IMR-90 (cell line): ENCODE measurements at regions not wholly inside any gene's neighbourhood (a gene's known extent, or its start where the extent isn't known, plus 50 kb on each side); places are given as distances from the start of the nearest gene placed in this dataset.

Experiments used
- ATAC-seq: fragments of 200-7000 bp; cut with Tn5 transposase; 2 replicates; pipeline ENCODE4 v1.9.1; 2020; ENCODE audit warnings: low read depth, mild to moderate bottlenecking, moderate library complexity
- BruUV-seq: library from RNA; stranded (reverse); fragments of 400-500 nt; replicated peaks from 2 replicates; lab custom pipeline; 2021; lab: Mats Ljungman, UMichigan
- CTCF ChIA-PET: fragments of 300-600 bp; formaldehyde crosslinking; extraction: SDS; loops from one replicate; lab custom pipeline; 2021; ENCODE audit warnings: antibody characterized with exemption; lab: Yijun Ruan, JAX
- POLR2A ChIA-PET: fragments of 300-600 bp; sonication (Branson Sonifier 250); formaldehyde crosslinking; loops from one replicate; lab custom pipeline; 2022; ENCODE audit warnings: antibody characterized with exemption; ENCODE audit not compliant: unreplicated experiment; lab: Charles Lee
- DNase-seq: peaks from one replicate; pipeline ENCODE4 v3.0.0; 2013
- H2AFZ ChIP-seq: replicated peaks from 2 replicates; pipeline ENCODE3; 2013; ENCODE audit warnings: low read length, mild to moderate bottlenecking; ENCODE audit not compliant: poor library complexity
- H2AK5ac ChIP-seq: 2 replicates; pipeline ENCODE4 v1.6.1; 2013; ENCODE audit warnings: low read depth, low read length, inconsistent platforms
- H2AK9ac ChIP-seq: replicated peaks from 2 replicates; pipeline ENCODE3; 2013; ENCODE audit warnings: mild to moderate bottlenecking, low read depth, low read length, moderate library complexity; ENCODE audit not compliant: poor library complexity
- H2BK120ac ChIP-seq: 2 replicates; pipeline ENCODE4 v1.6.1; 2013; ENCODE audit warnings: low read depth, low read length, inconsistent platforms
- H2BK15ac ChIP-seq: 3 replicates; pipeline ENCODE4 v1.6.1; 2013; ENCODE audit warnings: low read depth, low read length, inconsistent platforms
- H2BK20ac ChIP-seq: 2 replicates; pipeline ENCODE4 v1.6.1; 2013; ENCODE audit warnings: low read depth, mild to moderate bottlenecking, inconsistent platforms, low read length, moderate library complexity
- H2BK5ac ChIP-seq: 2 replicates; pipeline ENCODE4 v1.6.1; 2013; ENCODE audit warnings: mild to moderate bottlenecking, low read depth, low read length, inconsistent platforms; ENCODE audit not compliant: poor library complexity, severe bottlenecking
- H3K14ac ChIP-seq: replicated peaks from 2 replicates; pipeline ENCODE4 v1.6.1; 2013; ENCODE audit warnings: low read depth, low read length, inconsistent platforms
- H3K18ac ChIP-seq: 2 replicates; pipeline ENCODE4 v1.6.1; 2013; ENCODE audit warnings: low read depth, low read length, control low read depth
- H3K23ac ChIP-seq: 2 replicates; pipeline ENCODE4 v1.6.1; 2013; ENCODE audit warnings: low read depth, low read length, inconsistent platforms
- H3K27ac ChIP-seq: 2 replicates; pipeline ENCODE4 v1.5.1; 2013; ENCODE audit warnings: mild to moderate bottlenecking, control low read depth, low read length; ENCODE audit not compliant: insufficient read depth
- H3K27me3 ChIP-seq: 2 replicates; pipeline ENCODE4 v1.6.1; 2013; ENCODE audit warnings: low read length; ENCODE audit not compliant: control insufficient read depth, insufficient read depth
- H3K36me3 ChIP-seq: 2 replicates; pipeline ENCODE4 v1.6.1; 2013; ENCODE audit warnings: low read length, mixed read lengths; ENCODE audit not compliant: control insufficient read depth, insufficient read depth
- H3K4ac ChIP-seq: 2 replicates; pipeline ENCODE4 v1.6.1; 2013; ENCODE audit warnings: low read depth, low read length, inconsistent platforms
- H3K4me1 ChIP-seq: 2 replicates; pipeline ENCODE4 v1.6.1; 2013; ENCODE audit warnings: low read length, mixed read lengths; ENCODE audit not compliant: control insufficient read depth, insufficient read depth
- H3K4me2 ChIP-seq: 2 replicates; pipeline ENCODE4 v1.6.1; 2013; ENCODE audit warnings: low read depth, mild to moderate bottlenecking, control low read depth, low read length, moderate library complexity
- H3K4me3 ChIP-seq: 2 replicates; pipeline ENCODE4 v1.5.1; 2013; ENCODE audit warnings: low read depth, mild to moderate bottlenecking, control low read depth, low read length, moderate library complexity; ENCODE audit not compliant: insufficient read depth
- H3K56ac ChIP-seq: 2 replicates; pipeline ENCODE4 v1.6.1; 2013; ENCODE audit warnings: low read length, inconsistent platforms; ENCODE audit not compliant: insufficient read depth; ENCODE audit errors: extremely low read depth
- H3K79me1 ChIP-seq, 2 experiments: 2 replicates each; pipeline ENCODE4 v1.6.1; 2013; ENCODE audit warnings: low read length in 2 of 2, inconsistent platforms in 1 of 2, low read depth in 1 of 2
- H3K9ac ChIP-seq: 2 replicates; pipeline ENCODE4 v1.6.1; 2013; ENCODE audit warnings: low read depth, low read length, control low read depth
- H3K9me1 ChIP-seq: 2 replicates; pipeline ENCODE4 v1.6.1; 2013; ENCODE audit warnings: low read length, inconsistent platforms; ENCODE audit not compliant: insufficient read depth
- H3K9me3 ChIP-seq: 2 replicates; pipeline ENCODE4 v1.6.1; 2013; ENCODE audit warnings: low read length; ENCODE audit not compliant: control insufficient read depth, insufficient read depth
- H4K20me1 ChIP-seq: 2 replicates; pipeline ENCODE4 v1.6.1; 2013; ENCODE audit warnings: low read length, inconsistent platforms; ENCODE audit not compliant: insufficient read depth
- H4K5ac ChIP-seq: 2 replicates; pipeline ENCODE4 v1.6.1; 2013; ENCODE audit warnings: mild to moderate bottlenecking, low read depth, low read length, control low read depth
- H4K8ac ChIP-seq, 2 experiments: 2 replicates each; pipeline ENCODE4 v1.6.1; 2013; ENCODE audit warnings: low read depth in 2 of 2, low read length in 2 of 2, control low read depth in 1 of 2, inconsistent platforms in 1 of 2
- H4K91ac ChIP-seq: 2 replicates; pipeline ENCODE4 v1.6.1; 2013; ENCODE audit warnings: low read depth, low read length, inconsistent platforms; ENCODE audit not compliant: insufficient read depth
- BHLHE40 ChIP-seq: fragments of 150-350 bp; IDR thresholded peaks from 2 replicates; pipeline ENCODE4 v1.6.1; 2016; ENCODE audit warnings: mild to moderate bottlenecking, low read depth, low read length
- CEBPB ChIP-seq: IDR thresholded peaks from 2 replicates; pipeline ENCODE4 v1.6.1; 2012; ENCODE audit warnings: low read depth, low read length, improper control_type of control experiment
- CHD1 ChIP-seq: IDR thresholded peaks from 2 replicates; pipeline ENCODE4 v1.6.1; 2012; ENCODE audit warnings: low read depth, low read length, improper control_type of control experiment
- ELK1 ChIP-seq: fragments of 150-350 bp; IDR thresholded peaks from 2 replicates; pipeline ENCODE4 v1.6.1; 2016; ENCODE audit warnings: low read depth, mild to moderate bottlenecking, low read length, moderate library complexity, borderline replicate concordance
- FOS ChIP-seq: fragments of 150-350 bp; IDR thresholded peaks from 2 replicates; pipeline ENCODE4 v1.6.1; 2016; ENCODE audit warnings: low read depth, low read length
- MAZ ChIP-seq: IDR thresholded peaks from 2 replicates; pipeline ENCODE4 v1.6.1; 2012; ENCODE audit warnings: low read depth, mild to moderate bottlenecking, low read length, improper control_type of control experiment, moderate library complexity, borderline replicate concordance
- MXI1 ChIP-seq: IDR thresholded peaks from 2 replicates; pipeline ENCODE4 v1.6.1; 2012; ENCODE audit warnings: low read depth, mild to moderate bottlenecking, low read length, moderate library complexity, borderline replicate concordance
- POLR2A ChIP-seq: IDR thresholded peaks from 2 replicates; pipeline ENCODE4 v1.6.1; 2012; ENCODE audit warnings: mild to moderate bottlenecking, low read depth, low read length
- RFX5 ChIP-seq: IDR thresholded peaks from 2 replicates; pipeline ENCODE4 v1.8.0; 2012; ENCODE audit warnings: low read depth, mild to moderate bottlenecking, low read length, moderate library complexity
- SMC3 ChIP-seq: fragments of 150-350 bp; IDR thresholded peaks from 2 replicates; pipeline ENCODE4 v1.6.1; 2016; ENCODE audit warnings: low read depth, mild to moderate bottlenecking, antibody characterized with exemption, low read length, moderate library complexity
- WGBS, 2 experiments: methylation state at CpG; one replicate each; pipeline versions ENCODE4 v1.1.5 to v1.1.7; 2013; ENCODE audit warnings: missing lambda C conversion rate in 2 of 2; ENCODE audit not compliant: insufficient read length in 1 of 2; ENCODE audit errors: extremely low coverage in 2 of 2; 5-methylcytosine and 5-hydroxymethylcytosine counted together
- dilution Hi-C: fragments of 300-500 bp; cut with HindIII; formaldehyde crosslinking; loops from one replicate; pipeline ENCODE4 v1.14.3; 2018; ENCODE audit warnings: low sequenced_read_pairs; ENCODE audit not compliant: unreplicated experiment
- in situ Hi-C: fragments of 300-500 bp; cut with MboI; formaldehyde crosslinking; loops from 3 replicates; pipeline ENCODE4 v1.14.3; 2019; ENCODE audit warnings: low sequenced_read_pairs, inconsistent platforms, mixed read lengths
- intact Hi-C: fragments of 100-400 bp; cut with micrococcal nuclease; formaldehyde crosslinking; loops from 2 replicates; pipeline ENCODE4 v1.10.0; 2022
- TF ChIP-seq, protein P1 (sequence below): conservative IDR thresholded peaks from 2 replicates; pipeline ENCODE4 v1.5.1; 2012; ENCODE audit warnings: mild to moderate bottlenecking, low read depth, low read length, improper control_type of control experiment

DNA sequence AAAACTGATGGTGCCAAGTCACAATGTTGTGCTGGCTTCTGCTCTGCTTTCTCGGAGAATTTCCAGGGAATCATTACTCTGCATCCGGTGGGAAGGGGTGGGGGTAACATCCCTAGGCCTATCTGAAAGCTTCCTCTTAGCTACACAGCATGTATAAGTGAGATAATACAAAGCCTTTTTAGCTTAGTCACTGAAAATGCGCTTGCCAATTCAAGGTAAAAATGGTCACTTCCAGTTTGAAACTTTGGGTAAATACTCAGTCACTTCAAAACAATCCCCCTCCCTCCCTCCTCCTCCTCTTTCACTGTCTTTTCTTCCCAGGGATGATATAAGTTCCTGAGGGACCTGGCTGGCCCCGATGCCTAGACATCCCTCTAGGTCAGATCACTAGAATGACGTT, 57.3 kb upstream of the APBB1IP start:
- Histone ChIP-seq H3K9ac (no peak overlapping the region), H4K20me1 (no peaks in the 10 kb centered on the region), H3K56ac (no peak overlapping the region), H2BK20ac (no peak overlapping the region), H3K27ac (no peak overlapping the region), H3K9me3 (peaks cover 13% of the 10 kb centered on the region), H2BK5ac (no peak overlapping the region), H3K18ac (no peak overlapping the region), H3K9me1 (no peaks in the 10 kb centered on the region), H4K8ac (no peak overlapping the region), H3K36me3 (no peaks in the 10 kb centered on the region), H3K79me1 (no peaks in the 10 kb centered on the region), H2AK9ac (no peak overlapping the region), H2BK120ac (no peak overlapping the region), H3K27me3 (no peaks in the 10 kb centered on the region), H3K4me3 (no peak overlapping the region), H3K4me2 (no peak overlapping the region), H3K23ac (no peak overlapping the region), H4K5ac (no peak overlapping the region), H2AK5ac (no peak overlapping the region), H3K14ac (no peak overlapping the region), H2AFZ (no peak overlapping the region), H2BK15ac (no peak overlapping the region), H4K91ac (no peak overlapping the region), H3K4ac (no peak overlapping the region), H3K4me1 (no peaks in the 10 kb centered on the region)
- ATAC-seq (no peak), DNase-seq (no peak)
- intact Hi-C loops: loop anchor here (1.0 kb wide), 1 partner anchor 18 kb away; no protein-coding TSS in a partner anchor
- CTCF ChIA-PET: no interaction called here
- WGBS, 2 experiments: no CpG with 5 or more reads among the region's 5 CpGs
- dilution Hi-C loops: no loop called here
- POLR2A ChIA-PET: no interaction called here
- in situ Hi-C loops: no loop called here
- no TSS peak for BruUV-seq
- TF ChIP-seq CHD1 (no peak), POLR2A (no peak), ELK1 (no peak), MAZ (no peak), FOS (no peak), MXI1 (no peak), BHLHE40 (no peak), CEBPB (no peak), SMC3 (no peak), RFX5 (no peak)
- TF ChIP-seq, protein P1, sequence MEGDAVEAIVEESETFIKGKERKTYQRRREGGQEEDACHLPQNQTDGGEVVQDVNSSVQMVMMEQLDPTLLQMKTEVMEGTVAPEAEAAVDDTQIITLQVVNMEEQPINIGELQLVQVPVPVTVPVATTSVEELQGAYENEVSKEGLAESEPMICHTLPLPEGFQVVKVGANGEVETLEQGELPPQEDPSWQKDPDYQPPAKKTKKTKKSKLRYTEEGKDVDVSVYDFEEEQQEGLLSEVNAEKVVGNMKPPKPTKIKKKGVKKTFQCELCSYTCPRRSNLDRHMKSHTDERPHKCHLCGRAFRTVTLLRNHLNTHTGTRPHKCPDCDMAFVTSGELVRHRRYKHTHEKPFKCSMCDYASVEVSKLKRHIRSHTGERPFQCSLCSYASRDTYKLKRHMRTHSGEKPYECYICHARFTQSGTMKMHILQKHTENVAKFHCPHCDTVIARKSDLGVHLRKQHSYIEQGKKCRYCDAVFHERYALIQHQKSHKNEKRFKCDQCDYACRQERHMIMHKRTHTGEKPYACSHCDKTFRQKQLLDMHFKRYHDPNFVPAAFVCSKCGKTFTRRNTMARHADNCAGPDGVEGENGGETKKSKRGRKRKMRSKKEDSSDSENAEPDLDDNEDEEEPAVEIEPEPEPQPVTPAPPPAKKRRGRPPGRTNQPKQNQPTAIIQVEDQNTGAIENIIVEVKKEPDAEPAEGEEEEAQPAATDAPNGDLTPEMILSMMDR: no peak
